Stomach (tissue), 8 donors: ENCODE measurements at regions not wholly inside any gene's neighbourhood (a gene's known extent, or its start where the extent isn't known, plus 50 kb on each side); places are given as distances from the start of the nearest gene placed in this dataset.
A peak's percentile ranks its signal among the peaks of the same experiment; 100 is the strongest.
"Not testable (repeated sequence)": the region's sequence is repeated elsewhere in the genome, so short reads cannot be mapped to it uniquely, and the experiment has no call there.

Experiments
- DNase-seq, 2 donors: peaks; one replicate each; pipeline versions ENCODE4 v3.0.0 to v3.0.0-alpha.2; 2013 to 2019
- H3K27ac ChIP-seq, 5 donors: fragments of 200-600 bp in 4 of 5; sonication (generic) in 4 of 5; one replicate each; pipeline ENCODE4 v1.5.1; 2013 to 2019; ENCODE audit warnings: mild to moderate bottlenecking in 1 of 5, moderate library complexity in 1 of 5
- H3K27me3 ChIP-seq, 3 donors: fragments of 200-600 bp; sonication (generic); one replicate each; pipeline ENCODE4 v1.5.1; 2017 to 2019; ENCODE audit warnings: mixed run types in 1 of 3
- H3K36me3 ChIP-seq, 4 donors: fragments of 200-600 bp; sonication (generic); 1 replicate in 3 of 4; 2 replicates in 1 of 4; pipeline ENCODE4 v1.5.1; 2016 to 2019
- H3K4me1 ChIP-seq, 4 donors: fragments of 200-600 bp; sonication (generic); one replicate each; pipeline ENCODE4 v1.5.1; 2016 to 2019
- H3K4me3 ChIP-seq, 4 donors: fragments of 200-600 bp; sonication (generic) in 3 of 4; one replicate each; pipeline ENCODE4 v1.5.1; 2016 to 2019; ENCODE audit warnings: mild to moderate bottlenecking in 1 of 4
- H3K9me3 ChIP-seq, 4 donors: fragments of 200-600 bp; sonication (generic); one replicate each; pipeline ENCODE4 v1.5.1; 2016 to 2019
- WGBS, 5 donors: extraction: QIAGEN DNeasy Blood & Tissue Kit in 3 of 5; methylation state at CpG; one replicate each; pipeline versions ENCODE4 v1.1.5 to v1.1.7; 2013 to 2018; 5-methylcytosine and 5-hydroxymethylcytosine counted together
- intact Hi-C: fragments of 100-400 bp; cut with DNase I; formaldehyde crosslinking; loops from one replicate; pipeline ENCODE4 v1.15.1; 2023; ENCODE audit warnings: low total_unique reads
- donor health status: healthy with polysubstance abuse.
- donor health status: Bipolar disorder and iron deficiency.
- donor health status: healthy.

- H3K4me1 ChIP-seq, H3K36me3 ChIP-seq, intact Hi-C loops, H3K9me3 ChIP-seq, DNase-seq, H3K27me3 ChIP-seq, H3K27ac ChIP-seq, H3K4me3 ChIP-seq: not testable (repeated sequence)
- WGBS, 5 donors: 13% methylated on average over 4 of the region's 6 CpGs; no CpG with 5 or more reads in 4 of the 5 donors
Observed at GRCh38 chr9:61953108-61953507, 763.3 kb downstream of the SPATA31A7 start.

DNA sequence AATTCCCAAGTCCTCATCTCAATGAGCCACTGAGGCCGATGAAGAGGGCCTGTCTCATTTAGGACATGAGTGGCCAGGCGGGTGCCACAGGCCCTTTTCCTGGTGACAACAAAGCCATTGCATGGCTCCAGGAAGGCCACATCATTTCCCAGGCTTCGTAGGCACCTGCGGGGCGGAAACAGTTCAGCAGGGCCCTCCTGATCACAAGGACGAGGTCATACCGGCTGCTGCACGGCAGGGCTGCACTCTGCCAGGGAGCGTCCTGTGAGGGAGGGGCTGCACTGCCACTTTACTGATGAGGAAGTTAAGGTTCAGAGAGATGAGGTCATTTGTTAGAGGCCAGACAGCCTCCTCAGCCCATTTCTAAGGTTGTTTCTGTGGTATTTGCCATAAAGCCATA lies 781.8 kb downstream of the SPATA31A7 start:
- H3K27me3 ChIP-seq, intact Hi-C loops, H3K36me3 ChIP-seq, H3K4me1 ChIP-seq, H3K9me3 ChIP-seq, H3K4me3 ChIP-seq, H3K27ac ChIP-seq: not testable (repeated sequence)
- DNase-seq: peak in 1 of 2 donors; percentile 6
- 44 to 60% (median 52%) methylated on average over 3 to 7 of the region's 9 CpGs; no CpG with 5 or more reads in 1 of the 5 donors for WGBS, 5 donors

DNA sequence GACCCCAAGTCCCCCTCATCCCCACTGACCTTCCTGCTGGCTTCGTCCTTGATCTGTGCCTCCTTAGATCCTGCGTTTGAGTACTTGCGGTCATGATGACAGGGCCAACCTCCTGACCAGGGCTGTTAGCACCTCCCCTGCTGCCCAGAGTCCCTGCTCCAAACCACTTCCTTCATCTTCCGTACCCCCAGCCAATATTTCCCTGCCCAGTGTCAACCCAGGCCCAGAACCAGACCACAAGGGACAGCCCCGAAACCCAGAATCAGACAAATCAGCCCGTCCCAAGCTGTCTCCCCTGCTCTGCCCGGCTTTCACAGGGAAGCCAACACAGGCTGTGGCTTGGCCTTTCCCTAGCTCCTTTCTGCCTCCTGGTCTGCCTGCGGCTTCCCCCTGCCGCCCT lies 784.7 kb downstream of the SPATA31A7 start:
- not testable (repeated sequence) for H3K27ac ChIP-seq

GRCh38 chr9:61976318-61976717 lies 786.5 kb downstream of the SPATA31A7 start:
- WGBS, 5 donors: 73 to 85% (median 81%) methylated on average over 1 to 5 of the region's 15 CpGs; no CpG with 5 or more reads in 1 of the 5 donors
- intact Hi-C loops, H3K4me1 ChIP-seq, DNase-seq, H3K36me3 ChIP-seq, H3K4me3 ChIP-seq, H3K9me3 ChIP-seq, H3K27me3 ChIP-seq, H3K27ac ChIP-seq: not testable (repeated sequence)

More for the DNA sequence above, 784.7 kb downstream of the SPATA31A7 start:
- WGBS, 5 donors: 81 to 94% (median 92%) methylated on average over 2 to 4 of the region's 9 CpGs
- H3K36me3 ChIP-seq, H3K4me3 ChIP-seq, H3K4me1 ChIP-seq, H3K9me3 ChIP-seq, H3K27me3 ChIP-seq, intact Hi-C loops, DNase-seq: not testable (repeated sequence)

DNA sequence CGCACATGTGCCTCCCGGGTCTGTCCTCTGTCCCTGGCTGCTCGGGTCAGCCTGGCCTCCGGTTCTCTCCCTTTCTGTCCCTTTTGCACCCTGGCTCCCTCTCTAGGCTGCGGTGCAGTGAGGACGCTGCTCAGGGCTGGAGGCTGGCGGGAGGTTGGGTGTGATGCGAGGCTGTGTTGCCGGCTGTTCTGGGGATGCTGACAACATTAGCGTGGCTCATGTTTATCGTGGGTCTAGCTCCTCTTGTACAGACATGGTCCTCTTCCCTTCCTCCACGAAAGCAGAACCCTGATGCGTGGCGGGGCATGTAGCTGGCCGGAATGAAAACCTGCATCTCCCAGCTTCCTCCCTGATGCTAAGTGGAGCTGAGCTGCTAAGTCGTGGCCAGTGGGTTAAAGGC lies 792.9 kb downstream of the SPATA31A7 start:
- DNase-seq, intact Hi-C loops, H3K9me3 ChIP-seq, H3K4me1 ChIP-seq, H3K36me3 ChIP-seq, H3K4me3 ChIP-seq, H3K27me3 ChIP-seq, H3K27ac ChIP-seq: not testable (repeated sequence)
- WGBS, 5 donors: 85 to 96% (median 89%) methylated on average over 5 to 15 of the region's 16 CpGs

DNA sequence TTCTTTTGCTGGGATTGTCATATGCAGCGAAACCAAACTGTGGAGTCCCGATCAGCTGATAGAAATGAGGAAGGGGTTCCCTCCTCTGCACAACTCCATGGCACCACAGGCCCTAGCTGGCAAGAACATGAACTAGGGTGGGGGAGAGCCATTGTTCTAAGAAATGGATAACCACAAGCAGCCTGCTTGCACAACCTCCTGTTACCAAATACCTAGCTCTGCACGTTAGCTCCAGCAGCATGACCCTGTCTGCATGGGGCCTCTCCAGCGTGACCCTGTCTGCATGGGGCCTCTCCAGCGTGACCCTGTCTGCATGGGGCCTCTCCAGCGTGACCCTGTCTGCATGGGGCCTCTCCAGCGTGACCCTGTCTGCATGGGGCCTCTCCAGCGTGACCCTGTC lies 793.6 kb downstream of the SPATA31A7 start:
- H3K27ac ChIP-seq, H3K4me3 ChIP-seq, H3K4me1 ChIP-seq, H3K27me3 ChIP-seq, H3K36me3 ChIP-seq, intact Hi-C loops, H3K9me3 ChIP-seq, DNase-seq: not testable (repeated sequence)
- WGBS, 5 donors: 33 to 69% (median 40%) methylated on average over 1 to 2 of the region's 8 CpGs; no CpG with 5 or more reads in 2 of the 5 donors

- H3K27me3 ChIP-seq, intact Hi-C loops: not testable (repeated sequence)
- WGBS, 5 donors: 86 to 91% (median 86%) methylated on average over 5 to 9 of the region's 9 CpGs
Observed at GRCh38 chr9:61983954-61984353, 794.1 kb downstream of the SPATA31A7 start.

DNA sequence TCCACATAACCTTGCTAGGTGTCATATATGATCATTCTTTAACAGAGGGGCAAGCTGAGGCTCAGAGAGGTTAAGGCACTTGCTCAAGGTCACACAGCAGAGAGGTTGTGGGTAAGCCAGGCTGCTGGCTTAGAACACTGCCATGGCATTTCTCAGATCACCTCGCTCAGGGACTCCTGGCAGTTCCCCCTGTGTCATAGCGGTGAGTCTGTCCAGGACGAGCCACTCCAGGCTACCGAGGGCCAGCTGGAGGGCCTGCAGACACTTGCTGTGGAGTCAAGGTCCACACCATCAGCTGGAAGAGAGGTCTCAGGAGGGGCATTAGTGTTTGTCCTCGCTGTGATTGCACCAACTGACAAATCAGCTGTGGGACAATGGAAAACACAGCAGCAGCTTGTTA lies 794.7 kb downstream of the SPATA31A7 start:
- H3K4me3 ChIP-seq, intact Hi-C loops, H3K27me3 ChIP-seq, H3K36me3 ChIP-seq, H3K4me1 ChIP-seq, H3K9me3 ChIP-seq, DNase-seq, H3K27ac ChIP-seq: not testable (repeated sequence)
- WGBS, 5 donors: 83 to 86% (median 83%) methylated on average over 1 to 5 of the region's 5 CpGs; no CpG with 5 or more reads in 2 of the 5 donors

More at GRCh38 chr9:61983954-61984353, 794.1 kb downstream of the SPATA31A7 start:
- DNase-seq, H3K4me3 ChIP-seq, H3K4me1 ChIP-seq, H3K36me3 ChIP-seq, H3K27ac ChIP-seq, H3K9me3 ChIP-seq: not testable (repeated sequence)

- H3K9me3 ChIP-seq, H3K27ac ChIP-seq, intact Hi-C loops, H3K4me3 ChIP-seq, H3K27me3 ChIP-seq, H3K4me1 ChIP-seq, H3K36me3 ChIP-seq, DNase-seq: not testable (repeated sequence)
- 93 to 100% (median 98%) methylated on average over 4 to 6 of the region's 6 CpGs for WGBS, 5 donors
Observed at GRCh38 chr9:61992110-61992509, 802.3 kb downstream of the SPATA31A7 start.

DNA sequence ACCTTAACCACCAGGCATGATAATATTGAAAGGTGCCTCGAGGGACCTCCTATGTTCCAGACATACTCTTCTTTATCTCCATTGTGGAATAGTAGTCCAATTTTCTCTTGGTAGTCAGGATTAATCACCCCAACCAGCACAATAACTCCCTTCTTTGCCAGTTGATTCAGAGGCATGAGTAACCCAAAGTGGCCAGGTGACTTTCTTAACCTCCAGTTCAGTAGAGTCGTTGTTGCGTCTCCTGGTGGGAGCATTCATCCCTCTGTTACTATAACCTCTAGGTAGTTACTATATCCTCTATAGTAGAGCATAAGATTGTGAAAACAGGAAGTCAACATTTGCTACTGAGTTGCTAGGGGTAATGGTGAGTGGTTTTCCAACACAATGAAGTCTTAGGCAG lies 842.6 kb downstream of the SPATA31A7 start:
- H3K27me3 ChIP-seq, H3K36me3 ChIP-seq, H3K27ac ChIP-seq, H3K4me1 ChIP-seq, H3K9me3 ChIP-seq, intact Hi-C loops, DNase-seq, H3K4me3 ChIP-seq: not testable (repeated sequence)
- WGBS, 5 donors: no CpG with 5 or more reads among the region's 3 CpGs

- H3K36me3 ChIP-seq, DNase-seq, H3K27ac ChIP-seq, H3K4me3 ChIP-seq, intact Hi-C loops, H3K9me3 ChIP-seq, H3K27me3 ChIP-seq, H3K4me1 ChIP-seq: not testable (repeated sequence)
- WGBS, 5 donors: no CpG with 5 or more reads among the region's 7 CpGs
Observed at GRCh38 chr9:62038260-62038659, 848.4 kb downstream of the SPATA31A7 start.

DNA sequence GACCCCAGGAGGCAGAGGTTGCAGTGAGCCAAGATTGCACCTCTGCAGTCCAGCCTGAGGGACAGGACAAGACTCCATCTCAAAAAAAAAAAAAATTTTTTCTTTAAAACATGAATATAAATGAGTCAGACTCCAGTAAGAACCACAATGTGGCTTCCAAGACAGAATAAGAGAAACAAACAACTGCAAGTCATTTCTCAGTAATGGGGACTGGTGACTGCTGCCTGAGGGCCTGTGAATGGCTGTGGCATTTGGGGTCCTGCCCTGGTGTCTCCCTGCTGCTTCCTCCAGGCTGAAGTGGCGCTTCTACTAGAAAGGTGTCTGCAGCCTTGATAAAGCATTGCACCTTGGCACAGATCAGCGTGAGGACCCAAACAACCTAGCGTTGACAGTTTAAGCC lies 868.3 kb downstream of the SPATA31A7 start:
- no CpG with 5 or more reads among the region's 3 CpGs for WGBS, 5 donors
- H3K9me3 ChIP-seq, DNase-seq, H3K4me1 ChIP-seq, H3K27ac ChIP-seq, H3K4me3 ChIP-seq, intact Hi-C loops, H3K36me3 ChIP-seq, H3K27me3 ChIP-seq: not testable (repeated sequence)

DNA sequence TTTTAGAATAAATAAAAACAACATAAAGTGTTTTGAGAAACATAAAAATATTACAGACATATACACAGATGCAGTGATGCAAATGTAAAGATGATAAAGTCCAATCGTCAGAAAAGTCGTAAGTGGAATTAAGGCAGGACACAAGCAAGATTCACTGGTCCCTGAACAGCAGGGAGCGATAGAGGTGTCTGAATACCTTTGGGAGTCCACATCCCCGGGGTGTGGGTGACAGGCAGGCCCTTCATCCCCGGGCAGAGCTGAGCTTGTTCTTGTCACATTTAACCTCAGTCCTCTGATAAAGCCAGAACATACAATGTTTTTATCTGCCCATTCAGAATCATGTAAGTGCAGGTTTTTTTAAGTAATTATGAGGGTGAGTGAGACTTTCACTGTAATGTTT lies 881.2 kb downstream of the SPATA31A7 start:
- H3K4me3 ChIP-seq, H3K27me3 ChIP-seq, H3K27ac ChIP-seq, H3K4me1 ChIP-seq, DNase-seq, H3K36me3 ChIP-seq, H3K9me3 ChIP-seq, intact Hi-C loops: not testable (repeated sequence)
- no CpG with 5 or more reads among the region's 5 CpGs for WGBS, 5 donors
